ENCODE measurements at regions not wholly inside any gene's neighbourhood (a gene's known extent, or its start where the extent isn't known, plus 50 kb on each side); places are given as distances from the start of the nearest gene placed in this dataset.

GRCh38 chr11:90294526-90294925, 71.7 kb upstream of the CHORDC1 start:
- TF ChIP-seq REST (IDR thresholded peaks at IDR 0.05; ENCODE audit: insufficient read depth in 1 of 2, low read depth in 2 of 2, low read length in 2 of 2) = no peak
- TF ChIP-seq POLR2AphosphoS5 (IDR thresholded peaks at IDR 0.05; ENCODE audit: low read depth, low read length) = no peak
- TF ChIP-seq TAF1 (IDR thresholded peaks at IDR 0.05; ENCODE audit: borderline replicate concordance, insufficient read depth, low read length) = no peak
- no peak for TF ChIP-seq FOXP2 (optimal IDR thresholded peaks at IDR 0.05; ENCODE audit: borderline replicate concordance, extremely low read depth, extremely low read length, insufficient read depth)
